Middle frontal gyrus (tissue), 1 donor: ENCODE measurements at regions not wholly inside any gene's neighbourhood (a gene's known extent, or its start where the extent isn't known, plus 50 kb on each side); places are given as distances from the start of the nearest gene placed in this dataset.

Experiments
- DNase-seq: peaks from one replicate; pipeline ENCODE4 v3.0.0-alpha.2; 2015; ENCODE audit warnings: low spot score; ENCODE audit errors: extremely low spot score

GRCh38 chrX:88416965-88417364 is 330.1 kb upstream of the CPXCR1 start:
- no peak for DNase-seq

- DNase-seq: no peak
Measured at GRCh38 chrX:88424071-88424470, 323.0 kb upstream of the CPXCR1 start.

GRCh38 chrX:88424541-88424940 is 322.5 kb upstream of the CPXCR1 start:
- no peak for DNase-seq

GRCh38 chrX:88425739-88426138 is 321.3 kb upstream of the CPXCR1 start:
- DNase-seq: peak; percentile 4

GRCh38 chrX:88437563-88437962 is 309.5 kb upstream of the CPXCR1 start:
- no peak for DNase-seq

- DNase-seq: no peak
Measured at GRCh38 chrX:88438209-88438608, 308.8 kb upstream of the CPXCR1 start.

- DNase-seq: no peak
Measured at GRCh38 chrX:88439935-88440334, 307.1 kb upstream of the CPXCR1 start.
